ENCODE measurements at regions not wholly inside any gene's neighbourhood (a gene's known extent, or its start where the extent isn't known, plus 50 kb on each side); places are given as distances from the start of the nearest gene placed in this dataset.

DNA sequence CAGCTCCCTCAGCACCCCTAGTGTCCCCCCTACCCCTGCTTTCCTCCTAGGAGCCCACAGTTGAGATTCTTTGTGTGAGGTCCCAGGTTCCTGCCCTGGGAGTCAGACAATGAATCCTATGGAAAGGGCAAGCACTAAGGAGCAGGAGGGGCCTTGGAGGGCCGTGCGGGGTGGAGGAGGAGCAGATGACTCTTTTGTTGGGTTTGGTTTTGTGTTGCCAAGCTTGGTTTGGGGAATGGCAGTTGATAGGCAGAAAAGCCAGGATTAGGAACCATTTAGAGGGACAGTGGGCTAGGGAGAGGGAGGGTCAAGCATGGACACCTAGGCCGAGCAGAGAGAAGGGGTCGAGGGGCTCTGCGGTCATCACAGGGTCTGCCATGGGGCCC lies 61.6 kb upstream of the SPTLC1 start:
- POLR2A ChIA-PET (ENCODE audit: unreplicated experiment) = no interaction called here
- Histone ChIP-seq H3K9me2 (replicated peaks; ENCODE audit: low read length) (no peaks in the 10 kb centered on the region), H3K4me3 (ENCODE audit: low read length) (no peak overlapping the region), H3F3A (ENCODE audit: low read length, unreplicated experiment) (no peaks in the 10 kb centered on the region), H2AFZ (ENCODE audit: low read length) (no peak overlapping the region), H3K4me2 (ENCODE audit: low read length) (no peak overlapping the region), H3K9me3 (ENCODE audit: low read length) (no peaks in the 10 kb centered on the region), H3K27me3 (ENCODE audit: low read length) (no peaks in the 10 kb centered on the region), H3K36me3 (ENCODE audit: low read depth, low read length) (no peaks in the 10 kb centered on the region), H3K27ac (ENCODE audit: low read length) (no peak overlapping the region), H3K4me1 (ENCODE audit: insufficient read depth, low read length) (no peaks in the 10 kb centered on the region), H3K79me2 (ENCODE audit: low read length) (no peaks in the 10 kb centered on the region), H3K9ac (ENCODE audit: low read length) (no peak overlapping the region), H4K20me1 (ENCODE audit: low read length) (no peaks in the 10 kb centered on the region)
- CTCF ChIA-PET = no interaction called here
- no peak for TF ChIP-seq EZH2 (IDR thresholded peaks at IDR 0.05; ENCODE audit: low read length, unreplicated experiment)
- no peak for TF ChIP-seq EZH2phosphoT487 (IDR thresholded peaks at IDR 0.05; ENCODE audit: borderline replicate concordance, low read length)
- TF ChIP-seq CTCF (conservative IDR thresholded peaks at IDR 0.05; ENCODE audit: low read depth, low read length) = no peak
- intact Hi-C loops (cut with micrococcal nuclease) = no loop called here
- ATAC-seq (no peak), DNase-seq (no peak)
- no TSS peak for BruUV-seq (replicated peaks)

DNA sequence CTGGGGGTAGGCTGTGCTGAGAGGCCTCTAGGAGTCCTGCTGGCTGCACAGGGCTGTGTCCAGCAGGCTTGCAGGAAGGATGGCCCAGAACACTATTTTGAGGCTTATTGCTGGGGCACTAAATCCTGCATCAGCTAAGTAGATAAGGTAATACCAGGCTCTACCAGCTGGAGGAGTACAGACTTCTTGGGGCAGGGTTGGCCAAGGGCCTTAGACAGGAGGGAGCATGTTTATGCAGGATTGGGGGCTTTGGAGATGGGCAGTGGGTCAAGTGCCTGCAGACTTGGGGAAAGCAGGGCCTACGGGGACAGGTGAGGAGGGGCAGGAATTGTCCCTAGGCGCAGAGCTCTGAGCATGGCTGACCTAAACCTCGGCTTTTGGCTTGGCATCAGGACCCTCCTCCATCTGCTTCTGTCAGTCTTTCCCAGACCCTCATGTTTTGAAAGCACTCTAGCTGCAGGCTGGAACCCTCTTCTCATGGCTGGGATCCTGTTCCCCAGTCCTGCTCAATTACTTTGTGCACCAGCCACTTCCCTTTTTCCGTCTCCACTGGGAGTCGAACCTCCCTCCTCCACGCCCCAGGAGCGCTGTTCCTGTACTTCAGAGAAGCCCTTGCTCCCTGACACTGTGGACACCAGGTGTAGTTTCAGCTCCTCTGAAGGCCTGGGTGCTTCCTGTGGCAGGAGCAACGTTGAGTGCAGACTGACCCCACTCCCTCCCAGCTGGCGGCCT lies 61.0 kb upstream of the SPTLC1 start:
- Histone ChIP-seq H3F3A (ENCODE audit: low read length, unreplicated experiment) (no peaks in the 10 kb centered on the region), H3K79me2 (ENCODE audit: low read length) (no peaks in the 10 kb centered on the region), H3K4me3 (ENCODE audit: low read length) (no peak overlapping the region), H3K9me3 (ENCODE audit: low read length) (no peaks in the 10 kb centered on the region), H2AFZ (ENCODE audit: low read length) (no peak overlapping the region), H3K9ac (ENCODE audit: low read length) (no peak overlapping the region), H3K27ac (ENCODE audit: low read length) (no peak overlapping the region), H4K20me1 (ENCODE audit: low read length) (no peaks in the 10 kb centered on the region), H3K9me2 (replicated peaks; ENCODE audit: low read length) (no peaks in the 10 kb centered on the region), H3K36me3 (ENCODE audit: low read depth, low read length) (no peaks in the 10 kb centered on the region), H3K27me3 (ENCODE audit: low read length) (no peaks in the 10 kb centered on the region), H3K4me2 (ENCODE audit: low read length) (no peak overlapping the region), H3K4me1 (ENCODE audit: insufficient read depth, low read length) (no peaks in the 10 kb centered on the region)
- BruUV-seq (replicated peaks) = no TSS peak
- ATAC-seq (no peak; the same call in 1 of the 2 replicates), DNase-seq (peak; percentile 14)
- ChIA-PET CTCF (interaction anchor here (0.6 kb wide), 1 partner anchor 1493 kb away, joined by 4 read pairs; no protein-coding TSS in a partner anchor), POLR2A (ENCODE audit: unreplicated experiment) (no interaction called here)
- no peak for TF ChIP-seq EZH2 (IDR thresholded peaks at IDR 0.05; ENCODE audit: low read length, unreplicated experiment)
- intact Hi-C loops (cut with micrococcal nuclease) = no loop called here

DNA sequence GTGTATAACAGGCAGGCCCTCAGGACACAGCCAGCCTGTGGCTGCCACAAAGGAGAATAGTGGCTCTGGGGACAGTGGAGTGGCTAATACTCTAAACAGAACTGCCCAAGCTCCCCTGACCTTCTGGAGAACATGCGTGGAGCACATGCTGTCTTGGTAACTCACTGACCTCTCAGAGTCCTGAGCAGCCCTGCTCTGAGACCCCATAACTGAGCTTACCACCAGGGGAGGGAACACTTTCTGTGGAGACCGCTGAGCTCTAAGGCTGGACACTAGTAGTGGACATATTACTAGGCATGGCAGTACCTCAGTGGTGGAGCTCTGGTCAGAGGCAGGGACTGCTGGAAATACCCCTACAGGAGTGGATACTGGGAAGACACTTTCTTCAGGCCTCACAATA lies 60.2 kb upstream of the SPTLC1 start:
- H2AFZ ChIP-seq (ENCODE audit: low read length) = no peak overlapping the region
- no peaks in the 10 kb centered on the region for H3K36me3 ChIP-seq (ENCODE audit: low read depth, low read length)
- H3K4me1 ChIP-seq (ENCODE audit: insufficient read depth, low read length) = no peaks in the 10 kb centered on the region
- no peak for DNase-seq
- ATAC-seq = no peak
- no peaks in the 10 kb centered on the region for H3F3A ChIP-seq (ENCODE audit: low read length, unreplicated experiment)
- no peak overlapping the region for H3K27ac ChIP-seq (ENCODE audit: low read length)
- POLR2A ChIA-PET (ENCODE audit: unreplicated experiment) = no interaction called here
- H3K9ac ChIP-seq (ENCODE audit: low read length) = no peak overlapping the region
- H4K20me1 ChIP-seq (ENCODE audit: low read length) = no peaks in the 10 kb centered on the region
- H3K4me3 ChIP-seq (ENCODE audit: low read length) = no peak overlapping the region
- intact Hi-C loops (cut with micrococcal nuclease) = no loop called here
- no peaks in the 10 kb centered on the region for H3K79me2 ChIP-seq (ENCODE audit: low read length)
- BruUV-seq (replicated peaks) = no TSS peak
- no peaks in the 10 kb centered on the region for H3K9me3 ChIP-seq (ENCODE audit: low read length)
- no peak overlapping the region for H3K4me2 ChIP-seq (ENCODE audit: low read length)
- H3K27me3 ChIP-seq (ENCODE audit: low read length) = no peaks in the 10 kb centered on the region
- TF ChIP-seq EZH2 (IDR thresholded peaks at IDR 0.05; ENCODE audit: low read length, unreplicated experiment) (no peak), EZH2phosphoT487 (IDR thresholded peaks at IDR 0.05; ENCODE audit: borderline replicate concordance, low read length) (no peak), CTCF (conservative IDR thresholded peaks at IDR 0.05; ENCODE audit: low read depth, low read length) (no peak)
- CTCF ChIA-PET = no interaction called here
- no peaks in the 10 kb centered on the region for H3K9me2 ChIP-seq (replicated peaks; ENCODE audit: low read length)
